Mucosa of descending colon (tissue), 3 donors: ENCODE measurements at regions not wholly inside any gene's neighbourhood (a gene's known extent, or its start where the extent isn't known, plus 50 kb on each side); places are given as distances from the start of the nearest gene placed in this dataset.

Experiments
- ATAC-seq: fragments of 200-7000 bp; cut with Tn5 transposase; one replicate; pipeline ENCODE4 v1.9.1; 2020; ENCODE audit warnings: mild to moderate bottlenecking, moderate library complexity
- DNase-seq, 3 donors: peaks; one replicate each; pipeline ENCODE4 v3.0.0-alpha.2; 2020
- H3K36me3 ChIP-seq: fragments of 200-600 bp; one replicate; pipeline ENCODE4 v1.8.0; 2021; ENCODE audit warnings: low read depth, mild to moderate bottlenecking
- H3K4me1 ChIP-seq: fragments of 200-600 bp; one replicate; pipeline ENCODE4 v1.8.0; 2021; ENCODE audit warnings: low read depth, mild to moderate bottlenecking
- H3K4me3 ChIP-seq: fragments of 200-600 bp; one replicate; pipeline ENCODE4 v1.8.0; 2021; ENCODE audit warnings: mild to moderate bottlenecking
- H3K9me3 ChIP-seq: fragments of 200-600 bp; one replicate; pipeline ENCODE4 v1.8.0; 2021; ENCODE audit warnings: mild to moderate bottlenecking
- intact Hi-C, 2 donors: fragments of 100-400 bp; cut with DNase I in 1 of 2; cut with micrococcal nuclease in 1 of 2; formaldehyde crosslinking; loops; one replicate each; pipeline versions ENCODE4 v1.11.0 to v1.11.1; 2022; cut with DNase I, micrococcal nuclease
- TF ChIP-seq, protein P1 (sequence below): fragments of 200-600 bp; IDR thresholded peaks from one replicate; pipeline ENCODE4 v1.8.0; 2022; ENCODE audit warnings: antibody characterized with exemption, mild to moderate bottlenecking
- donor health status: DM: no; HTN: no; CAD: no; lungs with moderate emphysema.
- donor health status: DM: no; HTN: no; CAD: no.
- donor health status: DM: no; HTN: yes; CAD: no.

DNA sequence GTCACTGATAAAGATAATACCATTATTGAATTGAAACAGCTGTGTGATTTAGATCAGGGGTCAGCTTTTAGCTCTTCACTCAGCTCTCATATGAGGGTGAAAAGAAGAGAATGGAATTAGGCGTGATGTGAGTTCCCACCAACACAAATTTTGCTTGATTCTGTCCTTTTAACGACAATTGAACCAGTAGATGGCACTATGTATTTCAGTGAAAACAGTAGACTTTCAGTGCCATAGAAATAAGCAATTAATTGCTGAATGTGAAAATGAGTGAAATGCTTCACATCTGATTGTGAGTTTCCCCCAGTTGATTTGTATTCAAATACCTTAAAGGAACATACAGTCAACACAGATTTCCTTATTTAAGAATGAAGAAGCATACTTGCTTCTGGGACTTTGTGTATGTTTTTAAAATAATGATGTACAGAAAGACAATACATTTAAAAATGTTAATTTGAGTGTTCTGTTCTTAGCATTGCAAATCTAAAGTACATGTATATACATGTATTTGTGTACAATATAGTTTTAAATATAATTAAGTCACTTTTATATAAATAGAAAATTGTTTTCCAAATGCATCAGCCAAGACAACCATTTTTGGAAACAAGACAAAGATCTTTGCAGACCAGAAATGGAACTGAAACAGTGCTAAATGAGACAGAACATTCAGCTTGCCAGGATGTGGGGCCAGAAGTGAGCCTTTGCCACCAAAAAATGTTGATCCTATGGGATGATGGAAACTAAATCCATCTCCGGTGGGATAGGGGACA is 178.8 kb downstream of the SNCA start:
- Histone ChIP-seq H3K36me3 (no peaks in the 10 kb centered on the region), H3K4me3 (no peak overlapping the region), H3K9me3 (no peaks in the 10 kb centered on the region), H3K4me1 (no peaks in the 10 kb centered on the region)
- intact Hi-C loops = no loop called here
- no peak for DNase-seq
- no peak for ATAC-seq
- TF ChIP-seq, protein P1, sequence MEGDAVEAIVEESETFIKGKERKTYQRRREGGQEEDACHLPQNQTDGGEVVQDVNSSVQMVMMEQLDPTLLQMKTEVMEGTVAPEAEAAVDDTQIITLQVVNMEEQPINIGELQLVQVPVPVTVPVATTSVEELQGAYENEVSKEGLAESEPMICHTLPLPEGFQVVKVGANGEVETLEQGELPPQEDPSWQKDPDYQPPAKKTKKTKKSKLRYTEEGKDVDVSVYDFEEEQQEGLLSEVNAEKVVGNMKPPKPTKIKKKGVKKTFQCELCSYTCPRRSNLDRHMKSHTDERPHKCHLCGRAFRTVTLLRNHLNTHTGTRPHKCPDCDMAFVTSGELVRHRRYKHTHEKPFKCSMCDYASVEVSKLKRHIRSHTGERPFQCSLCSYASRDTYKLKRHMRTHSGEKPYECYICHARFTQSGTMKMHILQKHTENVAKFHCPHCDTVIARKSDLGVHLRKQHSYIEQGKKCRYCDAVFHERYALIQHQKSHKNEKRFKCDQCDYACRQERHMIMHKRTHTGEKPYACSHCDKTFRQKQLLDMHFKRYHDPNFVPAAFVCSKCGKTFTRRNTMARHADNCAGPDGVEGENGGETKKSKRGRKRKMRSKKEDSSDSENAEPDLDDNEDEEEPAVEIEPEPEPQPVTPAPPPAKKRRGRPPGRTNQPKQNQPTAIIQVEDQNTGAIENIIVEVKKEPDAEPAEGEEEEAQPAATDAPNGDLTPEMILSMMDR = no peak

DNA sequence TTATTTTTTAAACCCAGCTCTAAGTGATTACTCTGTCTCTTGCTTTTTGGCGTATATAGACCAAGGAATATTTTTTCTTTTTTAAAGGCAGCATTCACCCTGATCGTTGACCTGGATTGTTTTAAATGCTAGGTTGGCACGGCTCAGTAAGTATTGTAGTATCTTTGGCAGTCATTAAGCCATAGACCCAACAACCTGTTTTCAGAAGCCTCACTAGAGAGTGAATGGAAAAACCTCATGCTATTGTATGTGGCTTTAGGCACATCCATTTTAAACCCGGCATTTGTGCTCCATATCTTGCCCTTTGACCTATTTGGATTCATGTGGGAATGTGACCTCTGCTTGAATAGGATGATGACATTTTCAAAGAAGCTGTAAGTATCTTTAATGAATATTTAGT is 183.9 kb downstream of the SNCA start:
- no peak for DNase-seq
- TF ChIP-seq, protein P1 = no peak
- Histone ChIP-seq H3K4me1 (no peaks in the 10 kb centered on the region), H3K4me3 (no peak overlapping the region), H3K9me3 (no peaks in the 10 kb centered on the region), H3K36me3 (no peaks in the 10 kb centered on the region)
- ATAC-seq = no peak
- intact Hi-C loops = no loop called here

DNA sequence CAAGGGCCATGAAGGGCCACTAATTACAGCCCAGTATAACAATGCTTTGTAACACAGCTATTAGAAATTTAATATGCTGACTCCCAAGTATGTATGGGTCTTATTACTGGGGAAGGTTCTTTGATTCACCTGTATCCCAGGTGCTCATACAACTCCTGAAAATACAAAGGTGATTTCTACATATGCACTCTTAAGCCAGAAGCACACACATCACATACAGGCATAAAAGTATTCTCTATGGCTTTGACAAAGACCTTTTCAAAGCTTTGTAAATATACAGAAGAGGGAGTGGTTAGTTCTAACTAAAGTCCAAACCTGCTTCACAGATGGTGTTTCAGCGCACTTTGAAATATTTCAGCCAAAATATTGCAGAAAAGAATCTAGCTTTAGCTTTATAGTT is 191.5 kb downstream of the SNCA start:
- Histone ChIP-seq H3K36me3 (no peaks in the 10 kb centered on the region), H3K4me3 (no peak overlapping the region), H3K4me1 (peaks cover 8% of the 10 kb centered on the region), H3K9me3 (no peaks in the 10 kb centered on the region)
- DNase-seq (no peak), ATAC-seq (peak; percentile 88)
- intact Hi-C loops = no loop called here
- TF ChIP-seq, protein P1 = no peak

DNA sequence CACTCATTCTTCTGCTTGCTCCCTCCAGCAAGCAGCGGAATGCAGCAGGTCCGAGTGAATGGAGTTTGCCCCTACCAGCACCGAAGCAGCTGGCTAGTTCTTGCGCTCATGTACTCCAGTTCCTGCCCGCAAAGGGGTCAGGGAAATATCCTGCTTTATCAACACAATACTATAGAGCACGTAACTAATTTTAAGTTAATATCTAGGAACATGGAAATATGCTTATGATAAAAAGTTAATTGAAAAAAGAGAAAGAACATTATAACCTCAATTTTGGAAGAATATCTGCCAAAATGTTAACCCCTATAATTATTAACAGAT is 195.6 kb downstream of the SNCA start:
- no peak overlapping the region for H3K4me3 ChIP-seq
- ATAC-seq (no peak), DNase-seq (no peak)
- H3K4me1 ChIP-seq = peaks cover 8% of the 10 kb centered on the region
- H3K9me3 ChIP-seq = no peaks in the 10 kb centered on the region
- intact Hi-C loops = no loop called here
- no peaks in the 10 kb centered on the region for H3K36me3 ChIP-seq
- TF ChIP-seq, protein P1 = no peak

DNA sequence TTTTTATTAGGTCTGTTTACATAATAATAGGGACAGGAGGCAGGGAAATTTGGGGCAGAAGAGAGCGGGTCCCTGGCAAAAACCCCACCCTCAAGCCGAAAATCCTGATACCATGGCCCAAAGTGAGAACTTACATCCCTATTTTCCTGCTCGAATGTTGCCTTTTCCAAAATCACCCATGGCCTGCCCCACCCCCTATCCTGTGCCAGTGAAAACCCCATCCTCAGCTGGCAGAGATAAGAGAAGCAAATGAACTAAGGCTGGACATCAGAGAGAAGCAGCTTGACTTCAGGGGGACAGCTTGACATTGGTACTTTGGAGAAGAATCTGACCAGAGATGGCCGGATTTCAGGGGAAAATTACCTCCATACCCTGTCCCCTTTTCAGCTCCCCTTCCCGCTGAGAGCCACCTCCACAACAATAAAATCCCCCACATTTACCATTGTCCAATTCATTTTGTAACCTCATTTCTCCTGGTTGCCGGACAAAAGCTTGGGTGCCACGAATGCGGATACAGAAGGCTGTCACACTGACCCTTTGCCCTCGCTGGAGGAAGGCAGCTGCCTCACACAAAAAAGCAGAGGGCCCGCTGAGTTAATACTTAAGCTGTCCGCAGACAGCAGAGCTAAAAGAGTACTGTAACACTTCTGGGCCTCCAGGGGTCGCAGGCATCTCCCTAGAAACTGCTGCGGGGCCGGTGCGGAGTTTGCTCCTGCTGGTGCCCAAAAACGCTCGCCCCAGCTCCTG is 196.2 kb downstream of the SNCA start:
- peak; percentile 92 for ATAC-seq
- TF ChIP-seq, protein P1 = no peak
- no peak overlapping the region for H3K4me3 ChIP-seq

More for the DNA sequence above, 196.2 kb downstream of the SNCA start:
- Histone ChIP-seq H3K9me3 (no peaks in the 10 kb centered on the region), H3K4me1 (peaks cover 8% of the 10 kb centered on the region), H3K36me3 (no peaks in the 10 kb centered on the region)
- intact Hi-C loops = no loop called here
- peak; percentile 28 to 56 (median 52) for DNase-seq
